K562 (cell line): ENCODE measurements at regions not wholly inside any gene's neighbourhood (a gene's known extent, or its start where the extent isn't known, plus 50 kb on each side); places are given as distances from the start of the nearest gene placed in this dataset.
"Not testable (repeated sequence)": the region's sequence is repeated elsewhere in the genome, so short reads cannot be mapped to it uniquely, and the experiment has no call there.

Source experiments
- LCOR ChIP-seq: sonication (generic); formaldehyde crosslinking; IDR thresholded peaks from 2 replicates; pipeline ENCODE4 v1.8.0; 2022; ENCODE audit warnings: mild to moderate bottlenecking, missing genetic modification reagents
- MYC ChIP-seq, 2 experiments: fragments of 250-450 bp in 1 of 2; sonication (Bioruptor Pico) in 1 of 2; IDR thresholded peaks; 2 replicates each; pipeline versions ENCODE4 v1.5.1 to v1.6.1; 2012 to 2021; ENCODE audit warnings: low read depth in 2 of 2, borderline replicate concordance in 1 of 2, improper control_type of control experiment in 1 of 2, low read length in 1 of 2, mild to moderate bottlenecking in 1 of 2, moderate library complexity in 1 of 2
- POLR2A ChIP-seq: fragments of 450-650 bp; conservative IDR thresholded peaks from 2 replicates; pipeline ENCODE4 v1.6.1; 2016
- RCOR1 ChIP-seq, 2 experiments: IDR thresholded peaks; 2 replicates each; pipeline ENCODE4 v1.6.1; 2012; ENCODE audit warnings: low read depth in 2 of 2, low read length in 2 of 2, borderline replicate concordance in 1 of 2, improper control_type of control experiment in 1 of 2

DNA sequence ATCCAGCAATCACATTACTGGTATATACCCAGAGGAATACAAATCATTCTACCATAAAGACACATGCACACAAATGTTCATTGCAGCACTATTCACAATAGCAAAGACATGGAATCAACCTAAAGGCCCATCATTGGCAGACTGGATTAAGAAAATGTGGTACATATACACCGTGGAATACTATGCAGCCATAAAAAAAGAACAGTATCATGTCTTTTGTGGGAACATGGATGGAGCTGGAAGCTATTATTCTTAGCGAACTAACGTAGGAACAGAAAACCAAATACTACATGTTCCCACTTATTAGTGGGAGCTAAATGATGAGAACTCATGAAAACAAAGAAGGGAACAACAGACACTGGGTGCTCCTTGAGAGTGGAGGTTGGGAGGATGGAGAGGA lies 60.9 kb downstream of the PGRMC1 start:
- TF ChIP-seq MYC (IDR thresholded peaks at IDR 0.05; ENCODE audit: low read depth, low read length); MYC (CRISPR knock-in tag; IDR thresholded peaks at IDR 0.05; ENCODE audit: borderline replicate concordance, low read depth); RCOR1 (IDR thresholded peaks at IDR 0.05; ENCODE audit: borderline replicate concordance in 1 of 2, low read depth in 2 of 2, low read length in 2 of 2); POLR2A; LCOR: not testable (repeated sequence)
